Esophagus (tissue), 2 donors: ENCODE measurements at regions not wholly inside any gene's neighbourhood (a gene's known extent, or its start where the extent isn't known, plus 50 kb on each side); places are given as distances from the start of the nearest gene placed in this dataset.

Source experiments
- H3K27ac ChIP-seq, 2 donors: one replicate each; pipeline ENCODE4 v1.5.1; 2013; ENCODE audit warnings: low read depth in 2 of 2, mild to moderate bottlenecking in 2 of 2, inconsistent platforms in 1 of 2, low read length in 1 of 2, moderate library complexity in 1 of 2
- H3K27me3 ChIP-seq, 2 donors: one replicate each; pipeline ENCODE4 v1.6.1; 2013; ENCODE audit warnings: low read length in 2 of 2, control low read depth in 1 of 2, mild to moderate bottlenecking in 1 of 2; ENCODE audit not compliant: insufficient read depth in 2 of 2, control insufficient read depth in 1 of 2
- H3K36me3 ChIP-seq, 2 donors: one replicate each; pipeline ENCODE4 v1.6.1; 2013; ENCODE audit warnings: low read length in 1 of 2; ENCODE audit not compliant: control insufficient read depth in 2 of 2, insufficient read depth in 2 of 2
- H3K4me1 ChIP-seq, 2 donors: one replicate each; pipeline ENCODE4 v1.6.1; 2013; ENCODE audit warnings: low read length in 1 of 2; ENCODE audit not compliant: control insufficient read depth in 2 of 2, insufficient read depth in 2 of 2
- H3K4me3 ChIP-seq, 2 donors: one replicate each; pipeline ENCODE4 v1.5.1; 2013; ENCODE audit warnings: low read length in 2 of 2, mild to moderate bottlenecking in 2 of 2, low read depth in 1 of 2, moderate library complexity in 1 of 2
- H3K9me3 ChIP-seq, 2 donors: one replicate each; pipeline ENCODE4 v1.6.1; 2013; ENCODE audit warnings: mild to moderate bottlenecking in 2 of 2, low read depth in 1 of 2, low read length in 1 of 2, moderate library complexity in 1 of 2; ENCODE audit not compliant: control insufficient read depth in 2 of 2, insufficient read depth in 1 of 2
- WGBS, 2 donors: extraction: QIAGEN DNeasy Blood & Tissue Kit; methylation state at CpG; one replicate each; pipeline ENCODE4 v1.1.7; 2013; 5-methylcytosine and 5-hydroxymethylcytosine counted together
- donor health status: healthy with polysubstance abuse.
- donor health status: Bipolar disorder and iron deficiency.

GRCh38 chr2:238669046-238669445 lies 178.8 kb upstream of the TWIST2 start:
- no peaks in the 10 kb centered on the region for H3K4me1 ChIP-seq
- H3K36me3 ChIP-seq = no peaks in the 10 kb centered on the region
- H3K27ac ChIP-seq = no peak overlapping the region
- H3K9me3 ChIP-seq = peaks cover 0 to 2% of the 10 kb centered on the region in 2 donors
- H3K27me3 ChIP-seq = no peaks in the 10 kb centered on the region
- WGBS, 2 donors = 78 to 97% methylated on average over 1 of the region's 1 CpG
- no peak overlapping the region for H3K4me3 ChIP-seq

GRCh38 chr2:238669581-238670080 lies 178.3 kb upstream of the TWIST2 start:
- Histone ChIP-seq H3K27ac (no peak overlapping the region), H3K27me3 (no peaks in the 10 kb centered on the region), H3K4me1 (no peaks in the 10 kb centered on the region), H3K4me3 (no peak overlapping the region), H3K36me3 (no peaks in the 10 kb centered on the region), H3K9me3 (peaks cover 0 to 2% of the 10 kb centered on the region in 2 donors)

GRCh38 chr2:238670111-238670585 lies 177.7 kb upstream of the TWIST2 start:
- WGBS, 2 donors = 47 to 64% methylated on average over 4 of the region's 4 CpGs

GRCh38 chr2:238682536-238682935 lies 165.3 kb upstream of the TWIST2 start:
- H3K27ac ChIP-seq = no peak overlapping the region
- no peaks in the 10 kb centered on the region for H3K27me3 ChIP-seq
- H3K9me3 ChIP-seq = no peaks in the 10 kb centered on the region
- H3K4me3 ChIP-seq = no peak overlapping the region
- no peaks in the 10 kb centered on the region for H3K4me1 ChIP-seq
- 83 to 92% methylated on average over 5 of the region's 5 CpGs for WGBS, 2 donors
- H3K36me3 ChIP-seq = no peaks in the 10 kb centered on the region

More at GRCh38 chr2:238670111-238670585, 177.7 kb upstream of the TWIST2 start:
- H3K27me3 ChIP-seq = no peaks in the 10 kb centered on the region
- H3K4me1 ChIP-seq = no peaks in the 10 kb centered on the region
- peaks cover 0 to 2% of the 10 kb centered on the region in 2 donors for H3K9me3 ChIP-seq
- no peak overlapping the region for H3K4me3 ChIP-seq
- H3K27ac ChIP-seq = no peak overlapping the region
- no peaks in the 10 kb centered on the region for H3K36me3 ChIP-seq

GRCh38 chr2:238684362-238685326 lies 163.2 kb upstream of the TWIST2 start:
- Histone ChIP-seq H3K9me3 (no peaks in the 10 kb centered on the region), H3K36me3 (no peaks in the 10 kb centered on the region), H3K27me3 (no peaks in the 10 kb centered on the region), H3K4me3 (no peak overlapping the region), H3K4me1 (no peaks in the 10 kb centered on the region), H3K27ac (peak overlapping the region; percentile 55 to 57)
- WGBS, 2 donors = 24 to 38% methylated on average over 8 of the region's 8 CpGs

- Histone ChIP-seq H3K4me3 (no peak overlapping the region), H3K27me3 (no peaks in the 10 kb centered on the region), H3K9me3 (no peaks in the 10 kb centered on the region), H3K4me1 (no peaks in the 10 kb centered on the region), H3K36me3 (no peaks in the 10 kb centered on the region), H3K27ac (peak overlapping the region in 1 of 2 donors; percentile 33)
- WGBS, 2 donors = 90 to 91% methylated on average over 4 of the region's 4 CpGs
These were observed 162.6 kb upstream of the TWIST2 start for GRCh38 chr2:238685327-238685709.

GRCh38 chr2:238685713-238686112 lies 162.2 kb upstream of the TWIST2 start:
- no peaks in the 10 kb centered on the region for H3K27me3 ChIP-seq
- H3K4me3 ChIP-seq = no peak overlapping the region
- H3K36me3 ChIP-seq = no peaks in the 10 kb centered on the region
- H3K27ac ChIP-seq = no peak overlapping the region
- H3K9me3 ChIP-seq = no peaks in the 10 kb centered on the region
- 67 to 78% methylated on average over 2 of the region's 2 CpGs for WGBS, 2 donors
- no peaks in the 10 kb centered on the region for H3K4me1 ChIP-seq

GRCh38 chr2:238686223-238686622 lies 161.7 kb upstream of the TWIST2 start:
- Histone ChIP-seq H3K9me3 (no peaks in the 10 kb centered on the region), H3K27ac (no peak overlapping the region), H3K27me3 (no peaks in the 10 kb centered on the region), H3K4me3 (no peak overlapping the region), H3K36me3 (no peaks in the 10 kb centered on the region), H3K4me1 (no peaks in the 10 kb centered on the region)
- WGBS, 2 donors = 89 to 95% methylated on average over 7 of the region's 7 CpGs

GRCh38 chr2:238688193-238689153 lies 159.4 kb upstream of the TWIST2 start:
- no peaks in the 10 kb centered on the region for H3K27me3 ChIP-seq
- H3K4me1 ChIP-seq = no peaks in the 10 kb centered on the region
- H3K27ac ChIP-seq = no peak overlapping the region
- no peaks in the 10 kb centered on the region for H3K9me3 ChIP-seq
- H3K4me3 ChIP-seq = no peak overlapping the region
- 73 to 81% methylated on average over 24 of the region's 24 CpGs for WGBS, 2 donors
- H3K36me3 ChIP-seq = no peaks in the 10 kb centered on the region
